ENCODE measurements at regions not wholly inside any gene's neighbourhood (a gene's known extent, or its start where the extent isn't known, plus 50 kb on each side); places are given as distances from the start of the nearest gene placed in this dataset.

DNA sequence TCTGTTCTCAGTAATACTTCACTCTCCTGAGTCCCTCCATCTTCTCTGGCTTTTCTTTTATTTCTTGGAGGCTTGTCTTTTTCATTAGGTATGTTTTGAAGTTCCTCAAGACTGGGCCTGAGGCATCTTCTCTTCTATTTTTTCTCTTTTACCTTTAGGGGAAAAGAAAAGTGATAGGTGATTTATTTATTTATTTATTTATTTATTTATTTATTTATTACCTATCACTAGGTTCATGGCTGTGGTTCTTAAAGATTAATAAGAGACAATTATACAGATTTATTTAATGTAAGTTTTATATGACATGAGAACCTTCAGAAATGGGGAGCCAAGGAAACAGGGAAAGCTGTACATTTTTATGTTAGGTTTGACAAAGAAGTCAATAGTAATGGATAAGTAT, 330.3 kb upstream of the RBMS3 start:
- peaks cover 11% of the 10 kb centered on the region for H3K4me1 ChIP-seq (ENCODE audit: control insufficient read depth, insufficient read depth, low read length)

DNA sequence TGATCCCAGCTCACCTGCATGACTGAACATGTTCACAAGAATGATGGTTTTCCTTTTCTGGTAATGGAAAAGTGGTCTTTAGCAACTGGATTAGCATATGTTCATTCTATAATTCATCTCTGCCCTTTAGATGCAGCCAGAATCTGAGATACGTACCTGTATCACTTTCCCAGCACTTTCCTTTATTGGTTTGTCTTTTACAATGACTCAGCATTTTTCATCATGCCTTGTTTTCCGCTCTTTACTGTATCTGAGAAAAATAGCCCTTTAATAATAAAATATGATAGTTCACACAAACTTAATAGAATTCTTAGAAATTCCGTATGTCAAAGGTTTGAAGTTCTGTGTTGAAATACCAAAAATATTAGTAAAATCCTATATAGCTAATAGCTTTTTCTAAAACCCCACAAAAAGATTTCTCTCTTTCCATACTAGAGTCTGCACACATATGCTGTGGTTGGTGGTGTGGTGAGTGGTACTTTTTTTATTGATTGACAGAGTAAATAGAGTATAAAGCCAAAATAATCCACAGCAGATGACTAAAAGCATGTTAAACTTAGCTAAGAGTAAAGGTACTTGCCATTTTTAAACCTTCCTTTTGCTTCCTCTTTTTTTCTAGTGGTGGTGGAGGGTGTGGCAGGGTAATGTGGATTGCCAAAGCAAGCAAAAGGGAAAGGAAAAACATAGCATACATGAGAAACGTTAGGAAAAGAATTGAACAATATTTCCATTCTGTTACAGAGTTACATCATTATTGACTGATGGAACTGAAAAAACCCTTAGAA, 328.9 kb upstream of the RBMS3 start:
- Histone ChIP-seq H3K9ac (ENCODE audit: low read length) (no peak overlapping the region), H3K27me3 (replicated peaks; ENCODE audit: control insufficient read depth, insufficient read depth, low read length) (no peaks in the 10 kb centered on the region), H3K36me3 (ENCODE audit: control insufficient read depth, insufficient read depth, low read length, severe bottlenecking) (no peaks in the 10 kb centered on the region), H3K4me3 (ENCODE audit: low read length) (no peak overlapping the region), H3K9me3 (ENCODE audit: control insufficient read depth, low read length) (peaks cover 7% of the 10 kb centered on the region), H3K4me1 (ENCODE audit: control insufficient read depth, insufficient read depth, low read length) (peaks cover 11% of the 10 kb centered on the region)
- DNase-seq (ENCODE audit: low read depth): peak; percentile 42

More for the DNA sequence above, 330.3 kb upstream of the RBMS3 start:
- Histone ChIP-seq H3K4me3 (ENCODE audit: low read length) (no peak overlapping the region), H3K9ac (ENCODE audit: low read length) (no peak overlapping the region), H3K27me3 (replicated peaks; ENCODE audit: control insufficient read depth, insufficient read depth, low read length) (no peaks in the 10 kb centered on the region), H3K36me3 (ENCODE audit: control insufficient read depth, insufficient read depth, low read length, severe bottlenecking) (no peaks in the 10 kb centered on the region), H3K9me3 (ENCODE audit: control insufficient read depth, low read length) (peaks cover 6% of the 10 kb centered on the region)
- DNase-seq (ENCODE audit: low read depth): no peak

DNA sequence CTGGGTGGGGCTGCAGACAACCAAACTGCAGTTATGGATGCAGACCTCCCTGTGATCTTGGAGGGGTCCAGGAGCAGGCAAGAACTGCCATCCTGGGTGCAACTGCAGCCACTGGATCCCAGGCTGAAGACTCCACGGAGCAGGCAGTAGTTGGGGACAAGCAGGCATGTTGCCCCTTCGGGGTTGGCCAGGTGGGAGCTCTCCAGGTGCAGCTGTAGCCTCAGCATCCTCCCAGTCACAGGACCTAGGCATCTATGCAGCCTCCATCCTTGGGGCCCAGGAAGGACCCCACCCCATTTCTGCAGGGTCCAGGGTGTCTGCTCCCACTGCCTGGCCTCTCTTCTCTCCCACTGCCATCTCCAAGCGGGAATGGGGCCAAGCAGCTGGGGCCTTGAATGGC, 322.2 kb upstream of the RBMS3 start:
- no peaks in the 10 kb centered on the region for H3K4me1 ChIP-seq (ENCODE audit: control insufficient read depth, insufficient read depth, low read length)
- H3K9me3 ChIP-seq (ENCODE audit: control insufficient read depth, low read length): peaks cover 6% of the 10 kb centered on the region
- no peak overlapping the region for H3K4me3 ChIP-seq (ENCODE audit: low read length)
- DNase-seq (ENCODE audit: low read depth): no peak
- no peaks in the 10 kb centered on the region for H3K36me3 ChIP-seq (ENCODE audit: control insufficient read depth, insufficient read depth, low read length, severe bottlenecking)
- no peaks in the 10 kb centered on the region for H3K27me3 ChIP-seq (replicated peaks; ENCODE audit: control insufficient read depth, insufficient read depth, low read length)
- no peak overlapping the region for H3K9ac ChIP-seq (ENCODE audit: low read length)

DNA sequence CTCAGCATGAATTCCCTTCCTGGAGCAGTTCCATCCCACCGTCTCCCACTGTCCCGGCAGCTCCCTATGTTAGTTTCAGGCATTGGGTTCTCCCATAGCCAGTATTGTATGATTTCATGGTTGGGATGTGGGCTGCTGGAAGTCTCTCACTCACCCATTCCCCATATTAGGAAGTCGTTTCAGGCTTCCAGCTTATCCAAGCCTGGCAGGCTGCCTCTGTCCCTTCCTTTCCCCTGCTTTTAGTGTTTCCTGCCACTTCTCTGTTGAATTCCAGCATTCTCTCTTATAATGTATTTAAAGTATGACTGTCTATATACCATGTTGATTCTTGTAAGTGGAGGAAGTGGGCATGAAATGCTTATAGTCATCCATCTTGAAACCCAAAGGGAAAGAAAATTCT, 309.7 kb upstream of the RBMS3 start:
- H3K4me1 ChIP-seq (ENCODE audit: control insufficient read depth, insufficient read depth, low read length): no peaks in the 10 kb centered on the region

DNA sequence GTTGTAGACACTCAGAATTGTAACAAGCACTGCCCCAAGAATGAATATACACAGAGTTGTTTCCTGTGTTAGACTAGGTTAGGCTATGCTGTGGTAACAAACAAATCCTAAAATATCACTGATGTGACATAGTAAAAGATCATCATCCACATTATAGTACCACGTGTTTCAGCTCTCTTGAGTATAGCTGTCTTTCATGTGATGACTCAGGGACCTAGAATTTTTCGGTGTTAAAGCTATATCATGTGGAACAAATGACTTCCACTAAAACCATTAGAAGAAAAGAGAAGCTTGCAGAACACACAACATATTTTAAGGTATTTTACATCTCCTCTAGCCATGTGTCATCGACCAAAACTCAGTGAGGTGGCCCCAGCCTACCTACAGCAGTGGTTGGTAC, 307.9 kb upstream of the RBMS3 start:
- peaks cover 15% of the 10 kb centered on the region for H3K9me3 ChIP-seq (ENCODE audit: control insufficient read depth, low read length)
- DNase-seq (ENCODE audit: low read depth): no peak
- H3K4me3 ChIP-seq (ENCODE audit: low read length): no peak overlapping the region
- H3K36me3 ChIP-seq (ENCODE audit: control insufficient read depth, insufficient read depth, low read length, severe bottlenecking): no peaks in the 10 kb centered on the region
- no peaks in the 10 kb centered on the region for H3K27me3 ChIP-seq (replicated peaks; ENCODE audit: control insufficient read depth, insufficient read depth, low read length)
- H3K4me1 ChIP-seq (ENCODE audit: control insufficient read depth, insufficient read depth, low read length): no peaks in the 10 kb centered on the region
- no peak overlapping the region for H3K9ac ChIP-seq (ENCODE audit: low read length)

More for the DNA sequence above, 309.7 kb upstream of the RBMS3 start:
- H3K9me3 ChIP-seq (ENCODE audit: control insufficient read depth, low read length): peaks cover 18% of the 10 kb centered on the region
- no peaks in the 10 kb centered on the region for H3K27me3 ChIP-seq (replicated peaks; ENCODE audit: control insufficient read depth, insufficient read depth, low read length)
- H3K4me3 ChIP-seq (ENCODE audit: low read length): no peak overlapping the region
- no peaks in the 10 kb centered on the region for H3K36me3 ChIP-seq (ENCODE audit: control insufficient read depth, insufficient read depth, low read length, severe bottlenecking)
- H3K9ac ChIP-seq (ENCODE audit: low read length): no peak overlapping the region
- DNase-seq (ENCODE audit: low read depth): no peak

DNA sequence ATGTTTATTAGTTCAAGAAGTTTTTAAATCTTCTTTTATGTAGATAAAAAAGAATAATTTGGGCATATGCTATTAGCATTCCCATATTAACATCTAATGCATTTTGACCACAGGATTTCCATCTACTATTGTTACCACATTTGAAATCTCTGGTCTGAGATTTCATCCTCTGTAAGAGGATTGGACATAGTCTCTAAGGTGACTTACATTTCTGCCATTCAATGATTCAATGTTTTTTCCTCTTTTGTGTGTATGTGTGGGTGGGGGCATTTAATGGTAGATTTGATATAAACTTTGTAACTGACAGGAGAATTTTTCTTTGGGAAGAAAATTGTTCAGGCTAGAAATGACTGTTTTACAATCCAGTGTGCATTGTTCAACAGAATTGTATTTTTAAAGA, 307.3 kb upstream of the RBMS3 start:
- Histone ChIP-seq H3K9me3 (ENCODE audit: control insufficient read depth, low read length) (peaks cover 8% of the 10 kb centered on the region), H3K36me3 (ENCODE audit: control insufficient read depth, insufficient read depth, low read length, severe bottlenecking) (no peaks in the 10 kb centered on the region), H3K9ac (ENCODE audit: low read length) (no peak overlapping the region), H3K4me3 (ENCODE audit: low read length) (no peak overlapping the region), H3K4me1 (ENCODE audit: control insufficient read depth, insufficient read depth, low read length) (no peaks in the 10 kb centered on the region), H3K27me3 (replicated peaks; ENCODE audit: control insufficient read depth, insufficient read depth, low read length) (no peaks in the 10 kb centered on the region)
- DNase-seq (ENCODE audit: low read depth): peak; percentile 23

DNA sequence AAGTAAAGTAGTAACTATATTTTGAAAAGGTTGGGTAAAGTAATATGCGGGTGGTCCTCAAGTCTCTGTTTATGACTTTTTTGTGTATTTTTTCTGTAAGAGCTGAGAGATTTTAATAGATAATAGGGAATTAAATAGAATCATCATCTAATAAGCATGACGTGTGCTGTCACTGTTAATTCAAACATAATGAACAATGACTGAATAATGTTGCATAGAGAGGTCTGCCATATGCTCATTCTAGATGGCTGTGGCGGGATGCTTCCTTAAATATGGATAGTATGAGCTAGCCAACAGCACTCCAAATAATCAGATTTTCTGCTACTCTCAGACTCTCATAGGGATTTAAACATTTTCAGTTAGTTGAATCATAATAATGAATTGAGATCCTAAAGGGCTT, 302.8 kb upstream of the RBMS3 start:
- no peaks in the 10 kb centered on the region for H3K4me1 ChIP-seq (ENCODE audit: control insufficient read depth, insufficient read depth, low read length)

DNA sequence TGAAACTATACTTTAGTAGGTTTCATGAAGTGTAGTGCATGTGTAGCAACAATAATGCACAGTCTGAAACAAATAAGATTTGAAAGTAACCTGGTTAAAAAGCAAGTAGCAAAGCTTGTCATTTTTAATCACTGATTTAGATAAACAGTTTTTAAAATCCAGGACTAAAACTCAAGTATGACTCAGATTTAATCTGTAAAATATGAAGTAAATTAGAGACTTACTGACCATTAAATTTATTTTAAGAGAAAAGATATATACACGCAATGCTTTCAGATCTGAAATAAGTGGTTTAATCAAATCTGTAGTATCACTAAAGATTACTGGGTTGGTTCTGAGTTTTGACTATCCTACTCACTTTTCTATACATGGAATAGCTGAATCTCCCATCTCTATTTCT, 300.7 kb upstream of the RBMS3 start:
- no peaks in the 10 kb centered on the region for H3K27me3 ChIP-seq (replicated peaks; ENCODE audit: control insufficient read depth, insufficient read depth, low read length)
- no peak for DNase-seq (ENCODE audit: low read depth)
- no peaks in the 10 kb centered on the region for H3K4me1 ChIP-seq (ENCODE audit: control insufficient read depth, insufficient read depth, low read length)
- H3K4me3 ChIP-seq (ENCODE audit: low read length): no peak overlapping the region
- H3K9ac ChIP-seq (ENCODE audit: low read length): no peak overlapping the region
- no peaks in the 10 kb centered on the region for H3K36me3 ChIP-seq (ENCODE audit: control insufficient read depth, insufficient read depth, low read length, severe bottlenecking)
- no peaks in the 10 kb centered on the region for H3K9me3 ChIP-seq (ENCODE audit: control insufficient read depth, low read length)

More for the DNA sequence above, 302.8 kb upstream of the RBMS3 start:
- Histone ChIP-seq H3K27me3 (replicated peaks; ENCODE audit: control insufficient read depth, insufficient read depth, low read length) (no peaks in the 10 kb centered on the region), H3K36me3 (ENCODE audit: control insufficient read depth, insufficient read depth, low read length, severe bottlenecking) (no peaks in the 10 kb centered on the region), H3K4me3 (ENCODE audit: low read length) (no peak overlapping the region), H3K9ac (ENCODE audit: low read length) (no peak overlapping the region), H3K9me3 (ENCODE audit: control insufficient read depth, low read length) (no peaks in the 10 kb centered on the region)
- DNase-seq (ENCODE audit: low read depth): no peak

DNA sequence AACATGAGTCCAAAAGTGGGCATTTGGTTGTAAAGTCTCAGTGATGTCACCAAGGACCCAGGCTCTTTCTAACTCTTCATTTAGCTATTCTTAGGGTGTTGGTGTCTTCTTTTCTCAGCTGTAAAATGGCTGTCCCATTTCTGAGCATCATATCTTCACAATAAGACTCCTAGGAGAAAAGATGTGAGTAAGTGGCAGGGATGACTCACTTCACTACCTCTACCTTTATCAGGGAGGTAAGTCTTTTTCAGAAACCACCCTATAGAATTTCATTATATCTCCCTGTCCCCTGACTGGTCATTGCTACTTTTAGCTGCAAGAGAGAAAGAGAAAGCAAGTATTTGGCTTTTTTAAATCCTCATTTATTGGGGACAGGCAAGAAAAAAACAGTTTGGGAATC, 300.2 kb upstream of the RBMS3 start:
- Histone ChIP-seq H3K9me3 (ENCODE audit: control insufficient read depth, low read length) (no peaks in the 10 kb centered on the region), H3K36me3 (ENCODE audit: control insufficient read depth, insufficient read depth, low read length, severe bottlenecking) (no peaks in the 10 kb centered on the region), H3K4me1 (ENCODE audit: control insufficient read depth, insufficient read depth, low read length) (no peaks in the 10 kb centered on the region), H3K4me3 (ENCODE audit: low read length) (no peak overlapping the region), H3K9ac (ENCODE audit: low read length) (no peak overlapping the region), H3K27me3 (replicated peaks; ENCODE audit: control insufficient read depth, insufficient read depth, low read length) (no peaks in the 10 kb centered on the region)
- no peak for DNase-seq (ENCODE audit: low read depth)

DNA sequence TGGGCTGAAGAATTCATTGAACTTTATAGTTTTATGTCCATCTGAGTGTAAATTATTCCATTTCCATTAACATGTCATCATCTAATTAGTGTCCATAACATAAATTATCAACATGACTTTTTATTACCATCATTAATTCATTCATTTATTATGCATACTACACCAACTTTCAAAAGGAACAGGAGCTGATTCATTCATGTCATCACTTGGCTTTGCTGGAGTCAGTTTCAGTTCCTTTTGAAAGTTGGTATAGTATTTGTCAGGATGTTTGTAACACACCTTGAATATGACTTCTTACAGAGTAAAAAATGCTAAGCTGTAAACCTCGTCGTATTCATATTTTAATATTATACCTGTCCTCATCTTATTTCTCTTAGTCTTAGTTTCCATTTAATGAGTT, 298.0 kb upstream of the RBMS3 start:
- H3K4me1 ChIP-seq (ENCODE audit: control insufficient read depth, insufficient read depth, low read length): no peaks in the 10 kb centered on the region
- no peaks in the 10 kb centered on the region for H3K27me3 ChIP-seq (replicated peaks; ENCODE audit: control insufficient read depth, insufficient read depth, low read length)
- H3K4me3 ChIP-seq (ENCODE audit: low read length): no peak overlapping the region
- no peaks in the 10 kb centered on the region for H3K36me3 ChIP-seq (ENCODE audit: control insufficient read depth, insufficient read depth, low read length, severe bottlenecking)
- DNase-seq (ENCODE audit: low read depth): no peak
- H3K9ac ChIP-seq (ENCODE audit: low read length): no peak overlapping the region
- H3K9me3 ChIP-seq (ENCODE audit: control insufficient read depth, low read length): no peaks in the 10 kb centered on the region

DNA sequence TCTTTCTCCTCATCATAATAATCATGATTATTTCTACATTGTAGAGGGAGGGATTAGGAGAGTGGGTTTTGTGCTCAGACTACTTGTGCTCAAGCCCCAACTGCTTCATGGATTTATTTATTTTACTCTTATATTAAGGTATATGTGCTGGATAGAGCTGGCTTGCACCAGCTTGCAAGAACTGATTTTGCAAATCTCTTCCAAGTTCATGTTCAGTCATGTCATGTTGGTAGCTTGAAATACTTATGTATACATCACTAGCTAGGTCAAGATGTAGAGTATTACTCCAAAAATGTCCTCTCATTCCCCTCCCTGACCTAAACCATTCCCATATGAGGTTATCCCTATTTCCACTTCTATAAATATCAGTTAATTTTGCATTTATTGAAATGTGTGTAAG, 293.9 kb upstream of the RBMS3 start:
- DNase-seq (ENCODE audit: low read depth): no peak
- no peaks in the 10 kb centered on the region for H3K36me3 ChIP-seq (ENCODE audit: control insufficient read depth, insufficient read depth, low read length, severe bottlenecking)
- no peaks in the 10 kb centered on the region for H3K4me1 ChIP-seq (ENCODE audit: control insufficient read depth, insufficient read depth, low read length)
- no peak overlapping the region for H3K4me3 ChIP-seq (ENCODE audit: low read length)
- no peaks in the 10 kb centered on the region for H3K27me3 ChIP-seq (replicated peaks; ENCODE audit: control insufficient read depth, insufficient read depth, low read length)
- H3K9me3 ChIP-seq (ENCODE audit: control insufficient read depth, low read length): peaks cover 5% of the 10 kb centered on the region
- H3K9ac ChIP-seq (ENCODE audit: low read length): no peak overlapping the region

DNA sequence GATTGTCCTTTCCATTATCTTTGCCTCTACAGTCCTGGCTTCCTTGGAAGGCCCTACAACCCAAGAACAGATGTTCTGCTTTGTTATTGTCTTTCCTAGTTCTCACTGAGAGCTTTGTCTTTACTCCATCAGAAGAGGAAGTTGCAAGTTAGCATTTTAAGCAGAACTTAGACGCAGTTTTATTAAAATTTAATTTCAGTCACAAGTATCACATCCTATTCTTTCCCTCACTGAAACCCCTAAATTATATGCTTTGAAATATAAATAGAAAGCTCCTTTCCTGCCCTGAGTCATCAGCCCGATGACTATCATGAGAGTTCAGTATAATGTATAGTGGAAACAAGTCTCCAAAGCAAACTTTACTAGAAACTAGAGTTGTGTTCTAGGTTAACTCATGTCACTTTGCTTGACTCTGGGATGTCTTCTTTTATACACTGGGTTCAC, 291.2 kb upstream of the RBMS3 start:
- Histone ChIP-seq H3K9ac (ENCODE audit: low read length) (no peak overlapping the region), H3K4me3 (ENCODE audit: low read length) (no peak overlapping the region), H3K36me3 (ENCODE audit: control insufficient read depth, insufficient read depth, low read length, severe bottlenecking) (no peaks in the 10 kb centered on the region), H3K27me3 (replicated peaks; ENCODE audit: control insufficient read depth, insufficient read depth, low read length) (no peaks in the 10 kb centered on the region), H3K4me1 (ENCODE audit: control insufficient read depth, insufficient read depth, low read length) (no peaks in the 10 kb centered on the region), H3K9me3 (ENCODE audit: control insufficient read depth, low read length) (peaks cover 5% of the 10 kb centered on the region)
- peak; percentile 8 for DNase-seq (ENCODE audit: low read depth)

Data from adipocyte (in vitro differentiated cells).